ENCODE measurements at regions not wholly inside any gene's neighbourhood (a gene's known extent, or its start where the extent isn't known, plus 50 kb on each side); places are given as distances from the start of the nearest gene placed in this dataset.

GRCh38 chr11:92739491-92739890, 230.0 kb upstream of the MTNR1B start:
- in situ Hi-C loops (cut with HindIII; ENCODE audit: low sequenced_read_pairs), result no loop called here

GRCh38 chr11:92740276-92740675, 229.2 kb upstream of the MTNR1B start:
- in situ Hi-C loops (cut with HindIII; ENCODE audit: low sequenced_read_pairs), result no loop called here

- in situ Hi-C loops (cut with HindIII; ENCODE audit: low sequenced_read_pairs), result no loop called here
Observed at GRCh38 chr11:92744929-92745585, 224.4 kb upstream of the MTNR1B start.

GRCh38 chr11:92750794-92751193, 218.7 kb upstream of the MTNR1B start:
- in situ Hi-C loops (cut with HindIII; ENCODE audit: low sequenced_read_pairs), result no loop called here

GRCh38 chr11:92751594-92751993, 217.9 kb upstream of the MTNR1B start:
- in situ Hi-C loops (cut with HindIII; ENCODE audit: low sequenced_read_pairs), result no loop called here

GRCh38 chr11:92752122-92752521, 217.3 kb upstream of the MTNR1B start:
- in situ Hi-C loops (cut with HindIII; ENCODE audit: low sequenced_read_pairs), result no loop called here

- in situ Hi-C loops (cut with HindIII; ENCODE audit: low sequenced_read_pairs), result no loop called here
Observed at GRCh38 chr11:92753161-92753560, 216.3 kb upstream of the MTNR1B start.

- in situ Hi-C loops (cut with HindIII; ENCODE audit: low sequenced_read_pairs), result no loop called here
Observed at GRCh38 chr11:92758241-92758780, 211.1 kb upstream of the MTNR1B start.

GRCh38 chr11:92759571-92760214, 209.8 kb upstream of the MTNR1B start:
- in situ Hi-C loops (cut with HindIII; ENCODE audit: low sequenced_read_pairs), result no loop called here

- in situ Hi-C loops (cut with HindIII; ENCODE audit: low sequenced_read_pairs), result no loop called here
Observed at GRCh38 chr11:92762121-92762540, 207.3 kb upstream of the MTNR1B start.

GRCh38 chr11:92763336-92763735, 206.1 kb upstream of the MTNR1B start:
- in situ Hi-C loops (cut with HindIII; ENCODE audit: low sequenced_read_pairs), result no loop called here

- in situ Hi-C loops (cut with HindIII; ENCODE audit: low sequenced_read_pairs), result no loop called here
Observed at GRCh38 chr11:92764128-92764527, 205.3 kb upstream of the MTNR1B start.

GRCh38 chr11:92765082-92765840, 204.2 kb upstream of the MTNR1B start:
- in situ Hi-C loops (cut with HindIII; ENCODE audit: low sequenced_read_pairs), result loop anchor here (5.0 kb wide), 1 partner anchor 38 kb away; no protein-coding TSS in a partner anchor

GRCh38 chr11:92765965-92766371, 203.5 kb upstream of the MTNR1B start:
- in situ Hi-C loops (cut with HindIII; ENCODE audit: low sequenced_read_pairs), result loop anchor here (5.0 kb wide), 1 partner anchor 39 kb away; no protein-coding TSS in a partner anchor

- in situ Hi-C loops (cut with HindIII; ENCODE audit: low sequenced_read_pairs), result loop anchor here (5.0 kb wide), 1 partner anchor 39 kb away; no protein-coding TSS in a partner anchor
Observed at GRCh38 chr11:92766698-92767097, 202.8 kb upstream of the MTNR1B start.

GRCh38 chr11:92767416-92767815, 202.0 kb upstream of the MTNR1B start:
- in situ Hi-C loops (cut with HindIII; ENCODE audit: low sequenced_read_pairs), result loop anchor here (5.0 kb wide), 1 partner anchor 40 kb away; no protein-coding TSS in a partner anchor

- in situ Hi-C loops (cut with HindIII; ENCODE audit: low sequenced_read_pairs), result loop anchor here (5.0 kb wide), 1 partner anchor 41 kb away; no protein-coding TSS in a partner anchor
Observed at GRCh38 chr11:92768121-92768840, 201.2 kb upstream of the MTNR1B start.

GRCh38 chr11:92769112-92769511, 200.3 kb upstream of the MTNR1B start:
- in situ Hi-C loops (cut with HindIII; ENCODE audit: low sequenced_read_pairs), result loop anchor here (5.0 kb wide), 1 partner anchor 42 kb away; no protein-coding TSS in a partner anchor

GRCh38 chr11:92770419-92770818, 199.0 kb upstream of the MTNR1B start:
- in situ Hi-C loops (cut with HindIII; ENCODE audit: low sequenced_read_pairs), result no loop called here

GRCh38 chr11:92770981-92771380, 198.5 kb upstream of the MTNR1B start:
- in situ Hi-C loops (cut with HindIII; ENCODE audit: low sequenced_read_pairs), result no loop called here

- in situ Hi-C loops (cut with HindIII; ENCODE audit: low sequenced_read_pairs), result no loop called here
Observed at GRCh38 chr11:92771701-92772100, 197.8 kb upstream of the MTNR1B start.

All from endothelial cell of hepatic sinusoid (primary cell).